ENCODE measurements at regions not wholly inside any gene's neighbourhood (a gene's known extent, or its start where the extent isn't known, plus 50 kb on each side); places are given as distances from the start of the nearest gene placed in this dataset.

DNA sequence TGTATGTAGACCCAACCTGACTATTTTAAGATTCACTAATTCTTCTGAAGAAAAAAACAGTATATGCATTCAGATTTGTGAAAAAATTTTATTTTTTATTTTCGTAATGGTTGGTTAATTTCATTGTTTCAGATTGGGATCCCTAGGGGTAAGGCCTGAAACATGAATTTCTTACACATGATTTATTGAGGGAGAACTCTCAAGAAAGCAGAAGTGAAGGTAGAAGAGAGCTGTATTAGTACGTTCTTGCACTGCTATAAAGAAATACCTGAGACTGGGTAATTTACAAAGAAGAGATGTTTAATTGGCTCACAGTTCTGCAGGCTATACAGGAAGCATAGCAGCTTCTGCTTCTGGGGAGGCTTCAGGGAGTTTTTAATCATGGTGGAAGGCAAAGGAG, 611.9 kb upstream of the TECRL start:
- TF ChIP-seq, protein P1, sequence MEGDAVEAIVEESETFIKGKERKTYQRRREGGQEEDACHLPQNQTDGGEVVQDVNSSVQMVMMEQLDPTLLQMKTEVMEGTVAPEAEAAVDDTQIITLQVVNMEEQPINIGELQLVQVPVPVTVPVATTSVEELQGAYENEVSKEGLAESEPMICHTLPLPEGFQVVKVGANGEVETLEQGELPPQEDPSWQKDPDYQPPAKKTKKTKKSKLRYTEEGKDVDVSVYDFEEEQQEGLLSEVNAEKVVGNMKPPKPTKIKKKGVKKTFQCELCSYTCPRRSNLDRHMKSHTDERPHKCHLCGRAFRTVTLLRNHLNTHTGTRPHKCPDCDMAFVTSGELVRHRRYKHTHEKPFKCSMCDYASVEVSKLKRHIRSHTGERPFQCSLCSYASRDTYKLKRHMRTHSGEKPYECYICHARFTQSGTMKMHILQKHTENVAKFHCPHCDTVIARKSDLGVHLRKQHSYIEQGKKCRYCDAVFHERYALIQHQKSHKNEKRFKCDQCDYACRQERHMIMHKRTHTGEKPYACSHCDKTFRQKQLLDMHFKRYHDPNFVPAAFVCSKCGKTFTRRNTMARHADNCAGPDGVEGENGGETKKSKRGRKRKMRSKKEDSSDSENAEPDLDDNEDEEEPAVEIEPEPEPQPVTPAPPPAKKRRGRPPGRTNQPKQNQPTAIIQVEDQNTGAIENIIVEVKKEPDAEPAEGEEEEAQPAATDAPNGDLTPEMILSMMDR (IDR thresholded peaks at IDR 0.05), result no peak
- no peak for TF ChIP-seq POLR2A (IDR thresholded peaks at IDR 0.05)

Data from right lobe of liver (tissue), 4 donors.